HG03378 (cell line): ENCODE measurements at regions not wholly inside any gene's neighbourhood (a gene's known extent, or its start where the extent isn't known, plus 50 kb on each side); places are given as distances from the start of the nearest gene placed in this dataset.

Source experiments
- ATAC-seq: cut with Tn5 transposase; IDR thresholded peaks from one replicate; pipeline ENCODE4 v1.9.1; 2021; ENCODE audit warnings: mild to moderate bottlenecking, moderate library complexity; ENCODE audit not compliant: unreplicated experiment

DNA sequence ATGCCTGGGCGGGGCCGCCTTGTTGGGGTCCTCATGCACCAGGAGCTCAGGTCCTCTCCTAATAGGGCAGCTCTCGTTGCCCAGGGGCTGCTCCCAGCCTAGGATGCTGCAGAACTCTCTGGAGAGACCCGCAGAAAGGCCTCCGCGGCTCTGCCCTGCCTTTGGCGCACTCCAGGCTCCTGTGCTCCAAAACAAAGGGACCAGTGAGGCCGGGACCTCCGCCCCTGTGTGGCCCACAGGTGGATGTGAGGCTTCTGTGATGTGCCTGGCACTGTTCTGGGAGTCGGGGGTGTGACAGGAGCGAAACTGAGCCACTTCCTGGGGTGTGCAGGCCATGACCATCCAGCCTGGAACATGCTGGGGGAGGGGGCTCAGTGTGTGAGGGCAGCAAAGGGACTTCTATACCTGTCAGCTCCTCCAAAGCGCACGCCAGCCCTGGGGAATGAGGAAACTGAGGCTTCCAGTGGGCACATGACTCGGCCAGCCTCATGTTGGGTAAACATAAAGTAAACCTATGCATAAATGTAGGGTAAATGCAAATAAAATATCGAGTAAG is 153.2 kb downstream of the IRF8 start:
- ATAC-seq, result no peak

DNA sequence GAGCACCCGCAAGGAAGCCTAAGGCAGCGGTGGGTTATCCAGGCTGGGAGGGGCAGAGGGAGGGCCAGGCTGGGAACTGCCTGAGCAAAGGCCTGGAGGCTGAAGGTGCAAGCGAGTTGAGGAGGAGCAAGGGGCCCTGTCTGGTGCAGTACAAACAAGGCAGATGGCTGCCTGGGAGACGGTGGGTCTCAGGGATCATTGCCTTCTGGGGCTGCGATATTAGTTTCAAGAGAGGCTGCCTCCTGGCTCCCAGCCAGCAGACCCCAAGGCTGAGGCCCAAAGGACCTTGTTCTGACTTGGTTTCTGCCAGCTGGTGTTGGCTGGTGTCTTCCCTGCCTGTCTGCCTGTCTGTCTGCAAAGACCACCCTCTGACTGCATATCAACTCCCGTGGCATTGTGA is 154.0 kb downstream of the IRF8 start:
- no peak for ATAC-seq

- no peak for ATAC-seq
Observed at GRCh38 chr16:86059253-86060171, 160.6 kb downstream of the IRF8 start.

DNA sequence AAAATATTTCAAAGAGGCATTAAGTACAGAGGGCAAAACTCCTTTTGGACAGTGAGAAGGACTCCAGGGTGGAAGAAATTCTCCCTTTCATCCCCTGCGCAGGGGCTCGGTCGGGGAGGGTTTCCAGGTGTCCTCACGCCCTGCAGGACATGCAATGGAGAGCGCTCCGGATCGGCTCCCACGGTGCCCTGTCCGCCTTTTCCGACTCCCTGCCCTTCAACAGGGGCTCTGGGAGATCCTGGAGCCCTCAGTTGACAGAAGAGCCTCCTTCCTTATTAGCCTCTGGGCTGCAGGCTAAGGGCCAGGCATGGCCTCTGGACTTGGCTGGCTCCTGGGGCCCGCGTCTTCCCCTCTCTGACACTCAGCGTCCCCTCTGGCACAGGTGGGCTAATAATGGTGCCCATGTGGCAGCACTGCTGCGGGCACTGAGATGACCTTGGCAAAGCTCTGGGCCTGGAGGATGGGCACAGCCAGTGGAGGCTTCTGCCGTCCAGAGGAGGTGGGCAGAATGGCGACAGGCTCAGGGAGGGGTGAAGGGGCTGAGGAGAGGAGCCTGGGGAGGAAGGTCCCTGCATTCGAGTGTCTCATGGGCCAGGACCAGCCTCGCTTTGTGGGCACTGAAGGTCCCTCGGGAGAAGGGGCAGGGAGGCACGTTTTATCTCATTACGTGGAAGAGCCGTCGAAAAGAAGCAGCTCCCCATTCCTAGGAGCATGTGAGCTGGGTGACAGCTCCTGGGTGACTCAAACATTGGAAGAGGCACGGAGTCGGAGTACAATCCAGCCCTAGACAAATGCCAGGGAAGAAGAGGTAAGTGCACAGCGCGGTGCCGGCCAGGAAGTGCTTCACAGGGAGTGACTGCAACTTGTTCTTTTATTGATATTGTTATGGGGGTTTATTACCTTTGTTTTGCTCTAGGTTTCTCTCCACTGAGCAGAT is 161.7 kb downstream of the IRF8 start:
- no peak for ATAC-seq

DNA sequence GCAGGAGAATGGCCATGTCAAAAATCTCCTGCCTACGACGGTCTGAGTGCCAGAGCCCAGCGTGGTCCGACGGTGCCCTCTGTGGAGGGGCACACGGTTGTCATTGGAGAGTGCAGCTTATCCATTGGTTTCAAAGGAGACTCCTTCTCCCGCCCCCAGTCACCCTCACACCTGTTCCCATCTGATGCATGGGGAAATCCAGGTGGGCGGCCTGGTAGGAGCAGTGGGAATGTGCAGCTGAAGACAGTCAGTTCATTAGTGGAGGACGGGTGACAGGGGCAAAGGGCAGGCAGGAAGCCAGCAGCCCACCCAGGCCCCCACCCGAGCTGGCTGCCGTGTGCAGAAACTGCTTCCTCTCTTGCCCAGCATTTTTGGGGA is 162.3 kb downstream of the IRF8 start:
- no peak for ATAC-seq

GRCh38 chr16:86061721-86062120 is 162.8 kb downstream of the IRF8 start:
- ATAC-seq, result no peak

GRCh38 chr16:86062271-86062965 is 163.5 kb downstream of the IRF8 start:
- ATAC-seq, result no peak

- ATAC-seq, result no peak
Observed at GRCh38 chr16:86063760-86064405, 164.9 kb downstream of the IRF8 start.

GRCh38 chr16:86064431-86065250 is 165.7 kb downstream of the IRF8 start:
- ATAC-seq, result no peak

GRCh38 chr16:86065711-86066110 is 166.7 kb downstream of the IRF8 start:
- ATAC-seq, result no peak

- ATAC-seq, result no peak
Observed at GRCh38 chr16:86066811-86067210, 167.8 kb downstream of the IRF8 start.

DNA sequence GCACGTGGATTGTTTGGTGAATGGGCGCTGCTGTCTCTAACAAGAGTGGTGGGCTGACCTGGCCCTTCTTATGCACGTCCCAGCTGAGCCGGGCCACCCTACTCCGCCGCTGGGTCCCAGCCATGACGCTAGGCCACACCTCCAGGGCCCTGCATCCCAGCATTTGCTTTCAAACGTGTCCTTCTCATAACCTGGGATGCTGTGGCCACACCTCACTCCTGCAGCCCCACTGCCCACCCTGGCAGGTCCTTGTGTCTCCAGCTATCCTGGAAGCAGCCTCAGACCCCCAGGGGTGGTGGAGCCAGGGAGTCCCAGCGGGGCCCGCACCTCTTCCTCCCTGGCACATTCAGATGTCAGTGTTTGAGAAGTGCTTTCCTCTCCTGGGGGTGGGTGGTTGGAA is 168.6 kb downstream of the IRF8 start:
- no peak for ATAC-seq

- no peak for ATAC-seq
Observed at GRCh38 chr16:86067936-86068335, 169.0 kb downstream of the IRF8 start.

GRCh38 chr16:86068722-86069121 is 169.8 kb downstream of the IRF8 start:
- no peak for ATAC-seq

DNA sequence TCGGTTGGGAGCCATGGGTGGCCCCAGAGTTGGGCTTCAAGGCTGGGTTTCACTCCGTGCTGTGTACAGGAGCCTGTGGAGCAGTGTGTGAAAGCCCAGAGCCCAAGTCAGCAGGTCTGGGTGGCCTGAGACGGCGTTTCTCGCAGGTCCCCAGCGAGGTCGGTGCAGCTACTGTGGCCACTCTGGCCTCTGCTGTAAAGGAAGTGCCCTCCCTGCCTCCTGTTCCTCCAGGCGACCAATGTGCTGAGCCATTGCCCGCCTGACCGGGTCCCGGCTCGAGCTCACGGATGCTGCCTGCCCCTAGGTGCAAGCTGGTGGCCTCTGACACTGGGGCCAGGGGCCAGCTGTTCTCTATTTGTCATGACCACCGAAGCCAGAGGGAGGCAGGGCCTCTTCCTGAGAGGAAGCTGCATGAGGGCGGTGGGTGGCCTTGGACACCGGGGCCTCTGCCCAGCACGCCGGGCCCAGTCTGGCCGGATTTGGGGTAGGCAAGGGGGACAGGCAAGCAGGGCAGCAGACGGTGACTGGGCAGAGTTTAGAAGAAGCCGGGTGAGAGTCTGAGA is 170.9 kb downstream of the IRF8 start:
- ATAC-seq, result no peak

GRCh38 chr16:86070484-86070883 is 171.5 kb downstream of the IRF8 start:
- no peak for ATAC-seq

GRCh38 chr16:86070971-86071370 is 172.0 kb downstream of the IRF8 start:
- ATAC-seq, result no peak

GRCh38 chr16:86071611-86072240 is 172.8 kb downstream of the IRF8 start:
- no peak for ATAC-seq
